ENCODE measurements at regions not wholly inside any gene's neighbourhood (a gene's known extent, or its start where the extent isn't known, plus 50 kb on each side); places are given as distances from the start of the nearest gene placed in this dataset.
A peak's percentile ranks its signal among the peaks of the same experiment; 100 is the strongest.

DNA sequence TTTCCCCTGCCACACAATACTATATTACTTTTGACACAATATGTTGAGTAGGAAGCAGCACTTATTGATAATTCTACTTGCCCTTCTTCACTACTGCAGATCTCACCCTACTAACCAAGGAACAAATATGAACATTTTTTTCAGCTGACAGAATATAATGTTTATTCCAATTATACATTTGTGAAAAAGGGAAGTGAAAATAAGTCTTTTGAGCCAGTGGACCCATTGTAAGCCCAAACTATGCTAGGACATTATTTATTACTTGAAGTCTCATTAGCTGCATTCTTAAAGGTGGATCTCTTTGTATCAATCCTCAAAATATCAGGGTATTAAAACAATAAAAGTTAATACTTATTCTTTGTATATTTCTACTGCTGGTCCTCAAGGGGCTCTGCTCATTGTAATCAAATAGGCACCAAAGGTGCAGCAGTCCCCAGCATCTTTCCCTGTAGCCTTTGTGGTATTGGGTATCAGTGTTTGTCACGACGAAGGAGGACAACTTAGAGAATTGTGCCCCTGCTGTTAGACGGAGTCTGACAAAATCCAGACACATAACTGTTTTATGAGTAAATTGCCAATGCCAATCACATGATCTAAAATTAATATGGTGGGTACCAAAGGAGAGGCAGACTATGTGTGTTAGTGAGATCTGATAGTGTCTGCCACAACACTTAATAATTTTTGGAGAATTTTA, 453.5 kb upstream of the CDH9 start:
- DNase-seq (ENCODE audit: low read depth), result no peak
- TF ChIP-seq, protein P1, sequence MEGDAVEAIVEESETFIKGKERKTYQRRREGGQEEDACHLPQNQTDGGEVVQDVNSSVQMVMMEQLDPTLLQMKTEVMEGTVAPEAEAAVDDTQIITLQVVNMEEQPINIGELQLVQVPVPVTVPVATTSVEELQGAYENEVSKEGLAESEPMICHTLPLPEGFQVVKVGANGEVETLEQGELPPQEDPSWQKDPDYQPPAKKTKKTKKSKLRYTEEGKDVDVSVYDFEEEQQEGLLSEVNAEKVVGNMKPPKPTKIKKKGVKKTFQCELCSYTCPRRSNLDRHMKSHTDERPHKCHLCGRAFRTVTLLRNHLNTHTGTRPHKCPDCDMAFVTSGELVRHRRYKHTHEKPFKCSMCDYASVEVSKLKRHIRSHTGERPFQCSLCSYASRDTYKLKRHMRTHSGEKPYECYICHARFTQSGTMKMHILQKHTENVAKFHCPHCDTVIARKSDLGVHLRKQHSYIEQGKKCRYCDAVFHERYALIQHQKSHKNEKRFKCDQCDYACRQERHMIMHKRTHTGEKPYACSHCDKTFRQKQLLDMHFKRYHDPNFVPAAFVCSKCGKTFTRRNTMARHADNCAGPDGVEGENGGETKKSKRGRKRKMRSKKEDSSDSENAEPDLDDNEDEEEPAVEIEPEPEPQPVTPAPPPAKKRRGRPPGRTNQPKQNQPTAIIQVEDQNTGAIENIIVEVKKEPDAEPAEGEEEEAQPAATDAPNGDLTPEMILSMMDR (IDR thresholded peaks at IDR 0.05; ENCODE audit: insufficient read depth, low read depth, low read length, missing control alignments), result no peak
- no peak overlapping the region for H3K4me3 ChIP-seq (ENCODE audit: low read length)

DNA sequence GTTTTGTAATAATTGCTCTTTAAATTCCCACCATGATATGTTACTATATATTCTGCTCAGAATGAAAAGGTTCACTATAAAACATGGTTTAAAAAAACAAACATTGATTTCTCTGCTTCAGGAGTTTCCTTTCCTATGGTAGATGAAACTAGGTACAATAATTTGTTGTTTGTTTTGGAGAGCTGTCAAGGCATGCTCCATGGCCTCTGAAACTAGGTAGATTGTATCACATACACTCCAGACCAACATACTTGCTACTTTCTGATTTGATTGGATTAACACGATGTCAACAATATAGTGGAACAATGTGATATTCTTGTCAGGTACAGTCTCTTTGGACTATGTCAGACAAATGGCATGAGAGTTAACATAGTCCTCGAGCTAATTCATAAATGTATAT, 452.7 kb upstream of the CDH9 start:
- DNase-seq (ENCODE audit: low read depth), result peak; percentile 7
- no peak overlapping the region for H3K4me3 ChIP-seq (ENCODE audit: low read length)
- TF ChIP-seq, protein P1 (IDR thresholded peaks at IDR 0.05; ENCODE audit: insufficient read depth, low read depth, low read length, missing control alignments), result no peak

DNA sequence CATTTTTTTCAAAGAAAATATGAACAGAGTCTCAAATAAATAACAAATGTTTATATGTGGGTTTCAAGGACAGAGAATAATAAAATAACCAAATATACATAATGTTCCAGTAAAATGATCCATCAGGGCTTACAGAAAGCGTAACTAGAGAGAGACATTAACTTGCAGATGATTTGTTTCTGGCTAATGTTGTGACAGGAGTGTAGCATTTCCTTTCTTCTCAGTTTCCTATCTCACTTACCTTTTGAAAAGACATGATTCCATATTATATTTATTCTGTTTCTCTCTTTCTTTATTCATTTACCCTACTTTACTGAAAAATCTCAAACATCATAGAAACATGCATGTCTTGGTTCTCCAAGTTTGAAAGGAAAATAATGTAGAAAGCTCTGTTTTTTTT, 451.3 kb upstream of the CDH9 start:
- TF ChIP-seq, protein P1 (IDR thresholded peaks at IDR 0.05; ENCODE audit: insufficient read depth, low read depth, low read length, missing control alignments), result no peak
- no peak for DNase-seq (ENCODE audit: low read depth)
- no peak overlapping the region for H3K4me3 ChIP-seq (ENCODE audit: low read length)

DNA sequence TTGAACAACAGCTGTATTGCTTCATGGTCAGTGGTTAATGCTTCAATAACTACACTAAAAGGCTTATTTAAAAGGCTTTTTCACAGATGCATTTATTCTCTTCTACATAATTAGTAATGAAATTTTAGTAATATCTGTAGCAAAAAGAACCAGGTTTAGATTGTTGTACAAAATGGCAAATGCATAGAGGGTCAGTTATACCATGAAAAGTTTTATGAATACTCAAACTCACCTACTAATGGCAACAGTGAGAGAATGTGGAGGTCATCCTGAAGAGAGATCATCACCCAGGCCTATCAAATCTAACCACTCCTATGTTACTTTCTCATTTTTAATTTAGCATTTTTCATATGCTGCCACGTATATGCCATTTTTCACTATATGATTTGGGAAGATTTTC, 444.3 kb upstream of the CDH9 start:
- no peak for DNase-seq (ENCODE audit: low read depth)
- TF ChIP-seq, protein P1 (IDR thresholded peaks at IDR 0.05; ENCODE audit: insufficient read depth, low read depth, low read length, missing control alignments), result no peak
- no peak overlapping the region for H3K4me3 ChIP-seq (ENCODE audit: low read length)

DNA sequence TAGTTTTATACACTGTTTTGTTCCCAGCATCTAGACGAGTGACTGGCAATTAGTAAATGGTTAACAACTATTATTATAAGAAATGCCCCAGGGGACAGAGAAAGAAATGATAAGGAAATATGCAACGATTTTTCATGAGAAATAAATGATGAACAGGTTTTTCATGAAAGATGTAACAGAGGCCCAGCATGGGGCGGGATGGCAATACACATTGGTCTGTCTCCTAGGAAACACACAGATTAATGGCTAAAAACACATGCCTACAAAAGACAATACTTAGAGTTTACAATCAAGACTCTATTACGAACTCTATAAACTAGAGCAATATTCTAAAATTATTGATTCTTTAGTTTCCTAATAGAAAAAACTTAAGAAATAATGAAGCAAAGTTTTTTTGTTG, 441.5 kb upstream of the CDH9 start:
- H3K4me3 ChIP-seq (ENCODE audit: low read length), result no peak overlapping the region
- TF ChIP-seq, protein P1 (IDR thresholded peaks at IDR 0.05; ENCODE audit: insufficient read depth, low read depth, low read length, missing control alignments), result no peak
- DNase-seq (ENCODE audit: low read depth), result no peak

DNA sequence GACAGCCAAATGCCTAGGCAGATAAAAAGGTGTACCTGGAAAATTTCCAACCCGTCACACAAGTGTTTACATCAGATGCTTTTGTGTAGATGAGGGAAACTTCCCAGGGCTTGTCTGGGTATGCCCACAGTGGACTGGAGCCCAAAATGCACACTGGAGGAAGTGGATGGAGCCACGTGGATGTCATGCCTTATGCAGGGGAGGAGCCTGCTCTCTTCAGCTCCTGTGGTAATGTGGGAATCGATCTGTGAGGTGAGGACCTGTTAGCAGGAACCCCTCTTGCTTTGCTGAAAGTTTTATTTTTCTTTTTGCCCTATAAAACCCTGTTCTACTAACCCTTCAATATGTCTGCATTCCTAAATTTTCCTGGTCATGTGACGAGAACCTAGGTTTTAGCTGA, 439.2 kb upstream of the CDH9 start:
- TF ChIP-seq, protein P1 (IDR thresholded peaks at IDR 0.05; ENCODE audit: insufficient read depth, low read depth, low read length, missing control alignments), result no peak
- H3K4me3 ChIP-seq (ENCODE audit: low read length), result no peak overlapping the region
- DNase-seq (ENCODE audit: low read depth), result no peak

DNA sequence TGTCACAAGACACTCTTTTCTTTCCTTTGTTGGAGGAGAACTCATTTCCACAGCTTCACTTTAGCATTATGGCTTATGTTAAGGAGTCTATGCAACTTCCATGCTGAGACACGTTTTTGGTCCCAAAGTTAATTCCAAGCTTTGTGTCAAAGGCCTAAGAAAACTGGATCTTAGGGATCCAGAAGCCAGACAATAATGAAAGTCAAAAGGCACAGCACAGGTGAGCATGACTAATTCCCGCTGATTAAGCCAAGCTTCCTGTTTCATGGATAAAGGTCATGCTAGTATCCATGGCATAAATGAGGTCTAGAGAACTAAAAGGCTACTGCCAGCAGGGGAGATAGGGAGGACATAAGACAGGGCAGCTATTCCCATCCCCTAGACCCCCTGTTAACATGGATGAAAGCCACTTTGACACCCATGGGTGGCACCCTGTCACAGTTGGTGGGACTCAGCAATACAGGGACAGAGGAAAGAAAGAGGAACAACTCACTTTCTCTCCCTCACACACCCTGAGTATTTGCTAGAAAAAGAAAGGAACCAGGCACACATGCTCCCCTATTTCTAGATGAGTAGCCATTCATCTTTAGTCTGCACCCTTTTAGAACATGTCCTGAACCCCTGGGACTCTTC, 438.1 kb upstream of the CDH9 start:
- TF ChIP-seq, protein P1 (IDR thresholded peaks at IDR 0.05; ENCODE audit: insufficient read depth, low read depth, low read length, missing control alignments), result no peak
- DNase-seq (ENCODE audit: low read depth), result no peak
- H3K4me3 ChIP-seq (ENCODE audit: low read length), result no peak overlapping the region

Measured in epithelial cell of esophagus (primary cell).